ENCODE measurements at regions not wholly inside any gene's neighbourhood (a gene's known extent, or its start where the extent isn't known, plus 50 kb on each side); places are given as distances from the start of the nearest gene placed in this dataset.
A peak's percentile ranks its signal among the peaks of the same experiment; 100 is the strongest.

DNA sequence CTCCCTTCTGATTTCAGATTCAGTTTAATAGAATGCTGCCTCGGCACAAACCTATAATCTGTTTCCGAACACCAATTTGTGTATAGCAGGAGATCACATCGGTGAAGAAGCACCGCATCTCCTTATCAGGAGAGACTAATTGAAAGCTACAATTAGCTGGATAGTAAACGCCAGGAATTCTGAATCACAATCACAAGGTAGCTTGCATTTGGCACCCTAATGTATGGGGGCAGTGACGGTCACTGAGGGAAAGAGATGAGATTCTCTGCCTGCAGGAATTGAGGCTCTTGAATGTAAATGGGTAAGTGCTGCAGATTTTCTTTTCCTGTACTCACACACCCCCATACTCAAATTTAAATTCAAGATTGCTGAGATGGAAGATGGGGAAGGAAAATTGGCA, 373.6 kb upstream of the ZNF608 start:
- DNase-seq (ENCODE audit: low read depth), result no peak
- H3K4me3 ChIP-seq (ENCODE audit: low read depth, low read length), result no peak overlapping the region
- TF ChIP-seq, protein P1, sequence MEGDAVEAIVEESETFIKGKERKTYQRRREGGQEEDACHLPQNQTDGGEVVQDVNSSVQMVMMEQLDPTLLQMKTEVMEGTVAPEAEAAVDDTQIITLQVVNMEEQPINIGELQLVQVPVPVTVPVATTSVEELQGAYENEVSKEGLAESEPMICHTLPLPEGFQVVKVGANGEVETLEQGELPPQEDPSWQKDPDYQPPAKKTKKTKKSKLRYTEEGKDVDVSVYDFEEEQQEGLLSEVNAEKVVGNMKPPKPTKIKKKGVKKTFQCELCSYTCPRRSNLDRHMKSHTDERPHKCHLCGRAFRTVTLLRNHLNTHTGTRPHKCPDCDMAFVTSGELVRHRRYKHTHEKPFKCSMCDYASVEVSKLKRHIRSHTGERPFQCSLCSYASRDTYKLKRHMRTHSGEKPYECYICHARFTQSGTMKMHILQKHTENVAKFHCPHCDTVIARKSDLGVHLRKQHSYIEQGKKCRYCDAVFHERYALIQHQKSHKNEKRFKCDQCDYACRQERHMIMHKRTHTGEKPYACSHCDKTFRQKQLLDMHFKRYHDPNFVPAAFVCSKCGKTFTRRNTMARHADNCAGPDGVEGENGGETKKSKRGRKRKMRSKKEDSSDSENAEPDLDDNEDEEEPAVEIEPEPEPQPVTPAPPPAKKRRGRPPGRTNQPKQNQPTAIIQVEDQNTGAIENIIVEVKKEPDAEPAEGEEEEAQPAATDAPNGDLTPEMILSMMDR (conservative IDR thresholded peaks at IDR 0.05; ENCODE audit: low read depth, low read length), result no peak

DNA sequence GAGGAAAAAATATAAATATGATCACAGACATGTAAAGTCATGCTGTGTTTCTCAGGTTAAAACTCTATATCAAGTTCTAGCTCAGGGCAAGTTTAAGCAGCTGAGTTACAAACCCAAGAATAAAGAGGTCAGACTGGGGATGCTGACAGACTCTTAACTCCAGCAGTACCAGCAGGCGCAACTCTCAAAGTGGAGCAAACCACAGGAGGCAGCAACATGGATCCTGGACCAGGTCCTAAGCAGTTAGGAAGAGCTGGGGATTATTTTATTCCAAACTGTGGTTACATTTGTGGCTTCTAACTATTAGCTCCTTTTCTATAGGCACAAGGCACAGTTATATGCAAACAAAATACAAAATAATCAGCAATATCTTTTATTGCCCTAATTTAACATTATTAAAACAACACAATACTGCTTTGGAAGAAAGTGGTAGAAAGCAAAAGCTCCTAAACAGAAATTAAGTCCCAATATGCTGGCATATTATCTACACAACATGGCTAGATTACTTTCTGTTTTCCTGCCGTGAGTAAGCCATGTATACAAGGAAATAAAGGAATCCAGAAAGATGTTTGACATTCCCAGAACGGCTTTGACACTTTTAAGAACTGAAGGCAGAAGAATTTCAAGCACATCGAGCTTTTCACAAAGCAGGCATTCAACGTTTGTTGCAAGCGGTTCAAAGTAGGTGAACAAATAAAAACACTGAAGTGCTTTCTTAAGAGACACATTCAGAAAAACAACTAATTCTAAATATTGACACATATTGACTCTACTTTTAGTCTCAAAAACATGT, 378.8 kb upstream of the ZNF608 start:
- no peak overlapping the region for H3K4me3 ChIP-seq (ENCODE audit: low read depth, low read length)
- DNase-seq (ENCODE audit: low read depth), result no peak
- TF ChIP-seq, protein P1 (conservative IDR thresholded peaks at IDR 0.05; ENCODE audit: low read depth, low read length), result no peak

DNA sequence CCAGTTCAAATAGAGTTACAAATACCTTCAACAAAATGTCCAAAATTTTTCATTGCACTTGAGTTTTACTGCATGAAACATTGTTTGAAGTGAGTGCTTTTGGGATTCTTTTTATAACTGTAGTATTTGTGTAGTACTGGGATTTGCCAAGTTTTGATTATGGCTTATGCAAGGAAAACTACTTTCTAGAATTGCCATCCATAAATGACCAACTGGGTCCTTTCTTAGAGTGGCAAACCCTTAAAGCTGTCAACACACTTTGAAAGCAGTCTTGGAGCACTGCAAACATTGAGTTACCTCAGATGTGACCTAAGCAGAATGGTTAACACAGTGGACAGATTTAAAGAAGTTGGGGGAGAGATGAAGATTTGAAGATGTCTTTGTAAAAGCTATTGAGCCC, 379.6 kb upstream of the ZNF608 start:
- H3K4me3 ChIP-seq (ENCODE audit: low read depth, low read length), result no peak overlapping the region
- no peak for DNase-seq (ENCODE audit: low read depth)
- TF ChIP-seq, protein P1 (conservative IDR thresholded peaks at IDR 0.05; ENCODE audit: low read depth, low read length), result no peak

DNA sequence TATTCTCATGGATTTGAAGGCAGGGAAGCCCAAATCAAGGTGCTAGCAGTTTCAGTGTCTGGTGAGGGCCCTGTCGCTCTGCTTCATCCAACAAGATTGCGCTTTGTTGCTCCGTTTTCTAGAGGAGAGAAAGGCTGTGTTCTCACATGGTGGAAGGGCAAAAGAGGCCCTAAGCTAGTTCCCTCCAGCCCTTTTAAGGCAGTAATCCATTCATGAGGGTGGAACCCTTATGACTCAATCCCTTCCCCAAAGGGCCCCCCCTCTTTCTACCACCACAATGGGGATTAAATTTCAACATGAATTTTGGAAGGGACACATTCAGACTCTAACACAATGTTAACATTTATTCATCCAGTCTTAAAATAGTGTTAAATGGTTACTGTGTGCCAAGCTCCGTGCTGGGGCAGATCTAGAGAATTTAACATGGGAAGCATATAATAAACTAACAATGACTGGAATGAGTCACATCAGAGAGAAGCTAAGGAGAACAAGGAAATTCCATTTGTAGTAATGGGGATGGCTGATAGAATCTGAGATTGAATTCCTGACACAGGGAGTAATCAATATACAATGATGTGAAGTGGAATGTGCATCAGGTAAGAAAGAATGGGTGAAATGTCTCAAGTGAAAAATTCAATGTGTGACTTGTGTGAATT, 382.8 kb upstream of the ZNF608 start:
- no peak overlapping the region for H3K4me3 ChIP-seq (ENCODE audit: low read depth, low read length)
- no peak for DNase-seq (ENCODE audit: low read depth)
- TF ChIP-seq, protein P1 (conservative IDR thresholded peaks at IDR 0.05; ENCODE audit: low read depth, low read length), result no peak

DNA sequence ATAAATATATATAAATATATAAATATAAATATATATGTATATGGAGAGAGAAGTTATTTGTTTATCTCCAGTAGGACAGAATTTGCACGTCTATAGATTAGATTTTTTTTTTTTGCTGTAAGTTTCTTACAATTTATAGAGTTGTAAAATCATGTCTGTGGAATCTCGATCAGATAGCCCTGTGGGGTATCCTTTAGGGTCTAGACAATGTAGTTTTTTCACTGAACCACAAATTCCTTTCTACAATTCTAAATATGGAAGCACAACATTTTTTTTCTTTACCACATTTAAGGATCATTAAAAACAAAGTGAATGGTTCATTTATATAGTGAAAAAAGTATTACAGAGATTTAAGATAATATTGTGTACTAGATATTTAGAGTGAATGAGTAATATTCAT, 384.2 kb upstream of the ZNF608 start:
- TF ChIP-seq, protein P1 (conservative IDR thresholded peaks at IDR 0.05; ENCODE audit: low read depth, low read length), result no peak
- no peak for DNase-seq (ENCODE audit: low read depth)
- H3K4me3 ChIP-seq (ENCODE audit: low read depth, low read length), result no peak overlapping the region

DNA sequence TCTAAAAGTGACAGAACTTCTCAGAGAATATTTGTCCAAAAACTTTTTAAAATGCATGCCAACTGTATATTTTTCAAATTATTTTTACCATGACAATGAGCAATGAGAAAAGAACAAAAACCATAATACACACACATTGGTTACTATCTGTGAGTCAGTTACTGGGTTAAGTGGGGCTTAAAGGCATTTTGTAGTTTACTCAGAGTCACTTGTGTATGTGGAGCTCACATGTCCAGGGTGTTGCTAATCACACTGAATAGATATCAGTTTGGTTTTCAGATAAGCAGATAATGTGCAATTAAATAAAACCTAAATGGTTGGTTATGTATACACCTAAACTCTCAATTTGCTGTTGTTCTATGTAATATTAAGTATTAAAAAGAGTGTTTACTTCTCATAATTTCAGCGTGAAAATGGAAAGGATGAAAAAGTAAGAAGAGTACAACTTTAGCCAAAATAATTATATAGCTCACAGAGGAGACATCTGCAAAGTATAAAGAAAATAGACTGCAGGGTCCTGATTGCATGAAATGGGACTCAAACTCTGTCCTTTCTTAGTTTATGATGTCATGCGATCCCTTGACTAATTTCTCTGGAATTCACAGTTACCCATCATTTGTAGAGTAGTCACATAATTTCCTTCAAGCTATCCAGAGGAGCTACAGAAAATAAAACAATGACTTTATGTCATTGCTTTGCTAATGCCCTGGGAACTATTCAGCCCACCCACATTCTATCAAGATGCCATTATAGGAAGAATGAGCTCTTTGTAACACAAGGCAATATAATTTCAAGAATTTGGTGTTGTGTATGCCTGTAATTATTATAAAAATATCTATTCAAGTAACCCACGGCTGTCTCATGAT, 388.0 kb upstream of the ZNF608 start:
- peak; percentile 57 for DNase-seq (ENCODE audit: low read depth)
- TF ChIP-seq, protein P1 (conservative IDR thresholded peaks at IDR 0.05; ENCODE audit: low read depth, low read length), result no peak
- H3K4me3 ChIP-seq (ENCODE audit: low read depth, low read length), result no peak overlapping the region
